Retinal pigment epithelial cell (primary cell): ENCODE measurements at regions not wholly inside any gene's neighbourhood (a gene's known extent, or its start where the extent isn't known, plus 50 kb on each side); places are given as distances from the start of the nearest gene placed in this dataset.

Experiments
- DNase-seq: peaks from one replicate; pipeline ENCODE4 v3.0.0-alpha.2; 2010; ENCODE audit warnings: low read depth
- H3K4me3 ChIP-seq: 2 replicates; pipeline ENCODE4 v1.5.1; 2011; ENCODE audit warnings: mild to moderate bottlenecking, low read length, control low read depth, moderate library complexity
- CTCF ChIP-seq: conservative IDR thresholded peaks from 2 replicates; pipeline ENCODE4 v1.5.1; 2011; ENCODE audit warnings: low read depth, low read length, control low read depth, inconsistent platforms

- no peak overlapping the region for H3K4me3 ChIP-seq
- DNase-seq = no peak
- TF ChIP-seq CTCF = no peak
Observed at GRCh38 chr20:61118429-61119224, 133.4 kb upstream of the CDH4 start.

GRCh38 chr20:61119273-61119672 is 132.8 kb upstream of the CDH4 start:
- no peak for TF ChIP-seq CTCF
- no peak overlapping the region for H3K4me3 ChIP-seq
- no peak for DNase-seq

- H3K4me3 ChIP-seq = no peak overlapping the region
- TF ChIP-seq CTCF = no peak
- DNase-seq = no peak
Observed at GRCh38 chr20:61119794-61120410, 132.2 kb upstream of the CDH4 start.

- H3K4me3 ChIP-seq = no peak overlapping the region
- peak; percentile 74 for TF ChIP-seq CTCF
- DNase-seq = no peak
Observed at GRCh38 chr20:61120595-61121515, 131.2 kb upstream of the CDH4 start.

GRCh38 chr20:61121661-61122060 is 130.4 kb upstream of the CDH4 start:
- H3K4me3 ChIP-seq = no peak overlapping the region
- no peak for TF ChIP-seq CTCF
- no peak for DNase-seq

- H3K4me3 ChIP-seq = no peak overlapping the region
- no peak for TF ChIP-seq CTCF
- DNase-seq = no peak
Observed at GRCh38 chr20:61123286-61123685, 128.8 kb upstream of the CDH4 start.
